ENCODE measurements at regions not wholly inside any gene's neighbourhood (a gene's known extent, or its start where the extent isn't known, plus 50 kb on each side); places are given as distances from the start of the nearest gene placed in this dataset.
A peak's percentile ranks its signal among the peaks of the same experiment; 100 is the strongest.

DNA sequence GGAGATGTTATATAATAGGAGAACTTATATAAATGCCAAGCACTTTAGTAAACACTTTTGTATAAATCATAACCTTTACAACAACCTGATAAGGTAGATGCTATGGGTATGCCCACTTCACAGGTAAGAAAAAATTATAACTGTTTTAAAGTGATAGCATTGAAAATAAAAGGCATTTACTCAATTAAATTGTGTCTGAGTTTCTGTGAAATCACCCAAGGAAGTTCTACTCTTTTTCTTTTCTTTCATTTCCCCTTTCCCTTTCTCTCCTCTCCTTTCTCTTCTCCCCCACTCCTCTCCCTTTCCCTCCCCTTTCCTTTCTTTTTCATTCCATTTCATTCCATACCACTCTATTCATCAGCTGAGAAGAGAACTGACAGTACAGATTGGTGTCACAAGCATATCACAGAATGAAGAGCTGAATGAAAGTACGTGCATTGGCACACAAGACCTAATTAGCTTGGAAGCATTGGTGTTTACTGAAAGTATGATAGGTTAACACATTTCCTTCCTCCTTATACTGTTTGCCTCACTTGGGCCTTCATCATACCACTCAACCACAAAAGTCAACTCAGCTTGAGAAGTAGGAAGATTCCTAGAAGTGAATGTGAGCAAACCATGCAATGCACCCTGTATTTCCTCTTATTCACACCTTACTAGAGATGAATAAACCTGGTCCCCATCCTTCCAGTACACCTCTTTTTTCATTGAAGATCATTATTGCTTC is 117.9 kb upstream of the AGR3 start:
- Histone ChIP-seq H2AK5ac (ENCODE audit: low read depth, low read length) (no peak overlapping the region), H3K14ac (ENCODE audit: insufficient read length) (no peak overlapping the region), H4K5ac (ENCODE audit: insufficient read length, low read depth, low read length) (no peak overlapping the region), H3K56ac (replicated peaks; ENCODE audit: insufficient read length, low read depth, low read length) (no peak overlapping the region), H2BK5ac (ENCODE audit: low read depth, low read length) (no peak overlapping the region), H3K9me3 (ENCODE audit: insufficient read depth in 2 of 2, low read depth in 1 of 2, low read length in 1 of 2) (no peaks in the 10 kb centered on the region), H2BK20ac (ENCODE audit: low read length) (no peak overlapping the region), H3K36me3 (ENCODE audit: control insufficient read depth in 2 of 4, insufficient read depth in 4 of 4, low read length in 3 of 4) (no peaks in the 10 kb centered on the region), H3K23ac (ENCODE audit: insufficient read length) (no peak overlapping the region), H4K20me1 (replicated peaks in 1 of 2; ENCODE audit: control insufficient read depth in 1 of 2, insufficient read depth in 2 of 2, low read length in 2 of 2) (no peaks in the 10 kb centered on the region), H3K18ac (ENCODE audit: extremely low read depth, low read length) (no peak overlapping the region), H3K27me3 (replicated peaks in 1 of 4; ENCODE audit: control insufficient read depth in 3 of 4, extremely low read depth in 1 of 4, insufficient read depth in 3 of 4, low read length in 3 of 4) (no peaks in the 10 kb centered on the region), H3K4me1 (replicated peaks in 1 of 4; ENCODE audit: control insufficient read depth in 3 of 4, insufficient read depth in 4 of 4, low read length in 3 of 4) (no peaks in the 10 kb centered on the region), H3K4me3 (ENCODE audit: extremely low read depth in 1 of 4, insufficient read depth in 2 of 4, low read depth in 3 of 4, low read length in 4 of 4) (no peak overlapping the region), H2BK15ac (ENCODE audit: low read length) (no peak overlapping the region), H3K79me2 (ENCODE audit: control insufficient read depth in 1 of 2, insufficient read depth in 2 of 2, low read length in 2 of 2) (no peaks in the 10 kb centered on the region), H3K79me1 (ENCODE audit: low read depth, low read length) (no peaks in the 10 kb centered on the region), H3K9ac (replicated peaks in 1 of 4; ENCODE audit: extremely low read depth in 1 of 4, low read depth in 3 of 4, low read length in 3 of 4) (no peak overlapping the region), H2BK12ac (ENCODE audit: low read depth, low read length) (no peak overlapping the region), H3K27ac (ENCODE audit: low read depth, low read length) (no peak overlapping the region), H2BK120ac (replicated peaks; ENCODE audit: low read depth, low read length) (no peak overlapping the region), H4K8ac (ENCODE audit: extremely low read depth, insufficient read depth, low read length) (no peak overlapping the region), H3K4ac (replicated peaks; ENCODE audit: insufficient read length, low read depth, low read length) (no peak overlapping the region), H4K91ac (replicated peaks; ENCODE audit: insufficient read length, low read length) (no peak overlapping the region), H3K23me2 (ENCODE audit: low read depth, low read length) (no peaks in the 10 kb centered on the region), H2AFZ (ENCODE audit: low read length) (0 out of 2 replicates have a peak overlapping the region, but pooled peaks have one; percentile 49), H3K4me2 (ENCODE audit: insufficient read depth in 1 of 2, low read depth in 2 of 2, low read length in 2 of 2) (no peak overlapping the region)
- 100% methylated on average over 1 of the region's 1 CpG; no CpG with 5 or more reads in 1 of the 2 experiments for WGBS, 2 experiments (ENCODE audit: extremely low coverage in 1 of 2, insufficient coverage in 1 of 2, insufficient read length in 1 of 2, insufficient replicate concordance in 2 of 2, low coverage in 1 of 2, low lambda C conversion rate in 2 of 2, missing lambda C conversion rate in 1 of 2)
- FAIRE-seq (no peak), DNase-seq (ENCODE audit: low read depth in 1 of 2, low spot score in 2 of 2) (no peak)
- TF ChIP-seq JUND (IDR thresholded peaks at IDR 0.05; ENCODE audit: low read length) (no peak), KDM5A (IDR thresholded peaks at IDR 0.05; ENCODE audit: low read length) (no peak), KDM4A (IDR thresholded peaks at IDR 0.05; ENCODE audit: low read depth, low read length, severe bottlenecking) (no peak), BACH1 (IDR thresholded peaks at IDR 0.05; ENCODE audit: low read length) (no peak), POU5F1 (IDR thresholded peaks at IDR 0.05; ENCODE audit: low read depth, low read length) (no peak), RFX5 (IDR thresholded peaks at IDR 0.05; ENCODE audit: borderline replicate concordance, low read depth, low read length) (no peak), CHD2 (IDR thresholded peaks at IDR 0.05; ENCODE audit: low read length) (no peak)
- CTCF ChIA-PET (ENCODE audit: partially characterized antibody) = interaction anchor here (1.5 to 2.1 kb wide), 2 partner anchors 9 to 17 kb away, joined by 4 to 17 read pairs; no protein-coding TSS in a partner anchor
- POLR2A ChIA-PET (ENCODE audit: partially characterized antibody) = no interaction called here
